ENCODE measurements at regions not wholly inside any gene's neighbourhood (a gene's known extent, or its start where the extent isn't known, plus 50 kb on each side); places are given as distances from the start of the nearest gene placed in this dataset.

DNA sequence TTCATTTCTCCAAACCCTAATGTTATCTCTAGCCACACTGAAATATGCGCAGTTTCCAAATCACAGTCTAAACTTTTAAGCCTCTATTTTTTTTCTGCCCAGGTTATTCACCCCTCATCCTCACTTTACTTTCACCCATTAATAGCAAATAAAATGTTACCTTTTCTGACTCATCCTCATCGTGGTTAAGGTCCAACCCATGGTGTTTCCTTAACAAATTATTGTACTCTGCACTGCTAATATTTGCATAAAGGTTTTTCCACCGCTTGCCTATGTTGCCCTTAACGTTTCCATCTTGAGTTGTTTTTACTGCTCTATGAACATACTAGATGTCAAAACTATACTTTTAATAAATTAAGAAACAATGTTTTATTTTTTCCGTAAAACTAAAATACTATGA, 780.9 kb upstream of the KLHL1 start:
- TF ChIP-seq, protein P1, sequence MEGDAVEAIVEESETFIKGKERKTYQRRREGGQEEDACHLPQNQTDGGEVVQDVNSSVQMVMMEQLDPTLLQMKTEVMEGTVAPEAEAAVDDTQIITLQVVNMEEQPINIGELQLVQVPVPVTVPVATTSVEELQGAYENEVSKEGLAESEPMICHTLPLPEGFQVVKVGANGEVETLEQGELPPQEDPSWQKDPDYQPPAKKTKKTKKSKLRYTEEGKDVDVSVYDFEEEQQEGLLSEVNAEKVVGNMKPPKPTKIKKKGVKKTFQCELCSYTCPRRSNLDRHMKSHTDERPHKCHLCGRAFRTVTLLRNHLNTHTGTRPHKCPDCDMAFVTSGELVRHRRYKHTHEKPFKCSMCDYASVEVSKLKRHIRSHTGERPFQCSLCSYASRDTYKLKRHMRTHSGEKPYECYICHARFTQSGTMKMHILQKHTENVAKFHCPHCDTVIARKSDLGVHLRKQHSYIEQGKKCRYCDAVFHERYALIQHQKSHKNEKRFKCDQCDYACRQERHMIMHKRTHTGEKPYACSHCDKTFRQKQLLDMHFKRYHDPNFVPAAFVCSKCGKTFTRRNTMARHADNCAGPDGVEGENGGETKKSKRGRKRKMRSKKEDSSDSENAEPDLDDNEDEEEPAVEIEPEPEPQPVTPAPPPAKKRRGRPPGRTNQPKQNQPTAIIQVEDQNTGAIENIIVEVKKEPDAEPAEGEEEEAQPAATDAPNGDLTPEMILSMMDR (IDR thresholded peaks at IDR 0.05; ENCODE audit: insufficient read depth, low read length, poor library complexity, severe bottlenecking): no peak
- TF ChIP-seq EZH2phosphoT487 (conservative IDR thresholded peaks at IDR 0.05; ENCODE audit: low read length): no peak
